ENCODE measurements at regions not wholly inside any gene's neighbourhood (a gene's known extent, or its start where the extent isn't known, plus 50 kb on each side); places are given as distances from the start of the nearest gene placed in this dataset.

- intact Hi-C loops (cut with DNase I), result no loop called here
- H3K27ac ChIP-seq, result no peak overlapping the region
- no peaks in the 10 kb centered on the region for H3K4me1 ChIP-seq
- no peak for DNase-seq (ENCODE audit: low spot score in 2 of 2)
- H3K4me3 ChIP-seq, result no peak overlapping the region
- TF ChIP-seq CTCF (IDR thresholded peaks at IDR 0.05), result no peak
- no peaks in the 10 kb centered on the region for H3K27me3 ChIP-seq
- no peaks in the 10 kb centered on the region for H3K36me3 ChIP-seq
- no peaks in the 10 kb centered on the region for H3K9me3 ChIP-seq
These were observed 768.2 kb downstream of the KCTD8 start for GRCh38 chr4:43680421-43680820.

GRCh38 chr4:43682551-43682950 is 766.1 kb downstream of the KCTD8 start:
- no peaks in the 10 kb centered on the region for H3K4me1 ChIP-seq
- H3K4me3 ChIP-seq, result no peak overlapping the region
- no peak for DNase-seq (ENCODE audit: low spot score in 2 of 2)
- H3K27ac ChIP-seq, result no peak overlapping the region
- H3K36me3 ChIP-seq, result no peaks in the 10 kb centered on the region
- no peaks in the 10 kb centered on the region for H3K9me3 ChIP-seq
- intact Hi-C loops (cut with DNase I), result no loop called here
- no peak for TF ChIP-seq CTCF (IDR thresholded peaks at IDR 0.05)
- H3K27me3 ChIP-seq, result no peaks in the 10 kb centered on the region

- Histone ChIP-seq H3K36me3 (no peaks in the 10 kb centered on the region), H3K9me3 (peaks cover 0 to 4% of the 10 kb centered on the region in 2 donors), H3K27me3 (no peaks in the 10 kb centered on the region), H3K27ac (no peak overlapping the region), H3K4me3 (no peak overlapping the region), H3K4me1 (no peaks in the 10 kb centered on the region)
- no peak for TF ChIP-seq CTCF (IDR thresholded peaks at IDR 0.05)
- intact Hi-C loops (cut with DNase I), result no loop called here
- no peak for DNase-seq (ENCODE audit: low spot score in 2 of 2)
These were observed 758.5 kb downstream of the KCTD8 start for GRCh38 chr4:43690116-43690515.

- Histone ChIP-seq H3K27me3 (no peaks in the 10 kb centered on the region), H3K4me3 (no peak overlapping the region), H3K9me3 (peaks cover 0 to 4% of the 10 kb centered on the region in 2 donors), H3K27ac (no peak overlapping the region), H3K36me3 (no peaks in the 10 kb centered on the region), H3K4me1 (no peaks in the 10 kb centered on the region)
- intact Hi-C loops (cut with DNase I), result no loop called here
- DNase-seq (ENCODE audit: low spot score in 2 of 2), result no peak
- TF ChIP-seq CTCF (IDR thresholded peaks at IDR 0.05), result no peak
These were observed 754.7 kb downstream of the KCTD8 start for GRCh38 chr4:43693876-43694275.

- Histone ChIP-seq H3K9me3 (peaks cover 0 to 4% of the 10 kb centered on the region in 2 donors), H3K27ac (no peak overlapping the region), H3K27me3 (no peaks in the 10 kb centered on the region), H3K4me1 (no peaks in the 10 kb centered on the region), H3K36me3 (no peaks in the 10 kb centered on the region), H3K4me3 (no peak overlapping the region)
- intact Hi-C loops (cut with DNase I), result no loop called here
- no peak for TF ChIP-seq CTCF (IDR thresholded peaks at IDR 0.05)
- no peak for DNase-seq (ENCODE audit: low spot score in 2 of 2)
These were observed 739.2 kb downstream of the KCTD8 start for GRCh38 chr4:43709443-43709842.

GRCh38 chr4:43716721-43717395 is 731.8 kb downstream of the KCTD8 start:
- intact Hi-C loops (cut with DNase I), result no loop called here
- no peak for DNase-seq (ENCODE audit: low spot score in 2 of 2)
- no peak for TF ChIP-seq CTCF (IDR thresholded peaks at IDR 0.05)
- H3K4me3 ChIP-seq, result no peak overlapping the region
- H3K36me3 ChIP-seq, result no peaks in the 10 kb centered on the region
- no peak overlapping the region for H3K27ac ChIP-seq
- no peaks in the 10 kb centered on the region for H3K27me3 ChIP-seq
- no peaks in the 10 kb centered on the region for H3K4me1 ChIP-seq
- no peaks in the 10 kb centered on the region for H3K9me3 ChIP-seq

All from ascending aorta (tissue), 2 donors.